ENCODE measurements at regions not wholly inside any gene's neighbourhood (a gene's known extent, or its start where the extent isn't known, plus 50 kb on each side); places are given as distances from the start of the nearest gene placed in this dataset.

DNA sequence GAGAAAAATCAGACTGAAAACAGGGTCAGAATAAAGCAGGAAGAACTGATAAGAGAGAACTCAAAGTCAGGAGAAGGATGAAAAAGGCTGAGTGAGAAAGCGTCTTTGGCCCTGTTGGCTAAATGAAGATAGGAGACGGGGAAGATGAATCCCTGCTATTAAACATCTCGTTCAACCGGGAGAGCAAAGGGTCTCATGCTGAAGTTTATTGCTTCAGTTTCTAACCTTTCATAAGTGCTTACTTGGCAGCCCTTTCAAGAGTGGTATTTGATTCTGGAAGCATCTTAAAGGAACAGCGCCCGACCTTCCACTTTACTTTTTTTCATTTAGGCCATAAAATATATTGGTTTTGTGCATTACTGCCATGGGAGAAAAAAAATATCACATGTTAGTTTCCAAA is 288.3 kb upstream of the RBFOX1 start:
- POLR2A ChIA-PET, result no interaction called here

GRCh38 chr16:7038475-7038874 is 294.2 kb upstream of the RBFOX1 start:
- no peak for DNase-seq (ENCODE audit: low read depth, low spot score)
- no peak overlapping the region for H3K27ac ChIP-seq (ENCODE audit: low read depth, low read length)
- TF ChIP-seq CTCF (IDR thresholded peaks at IDR 0.05; ENCODE audit: low read depth, low read length), result no peak
- CTCF ChIA-PET, result no interaction called here
- POLR2A ChIA-PET, result no interaction called here
- H3K4me3 ChIP-seq (ENCODE audit: low read depth, low read length), result no peak overlapping the region
- no peaks in the 10 kb centered on the region for H3K27me3 ChIP-seq (ENCODE audit: control insufficient read depth, insufficient read depth, low read length)
- peaks cover 29% of the 10 kb centered on the region for H3K9me3 ChIP-seq (ENCODE audit: control insufficient read depth, insufficient read depth, low read length)

More for the DNA sequence above, 288.3 kb upstream of the RBFOX1 start:
- CTCF ChIA-PET, result no interaction called here
- Histone ChIP-seq H3K9me3 (ENCODE audit: control insufficient read depth, insufficient read depth, low read length) (peaks cover 13% of the 10 kb centered on the region), H3K4me3 (ENCODE audit: low read depth, low read length) (no peak overlapping the region), H3K27ac (ENCODE audit: low read depth, low read length) (no peak overlapping the region), H3K27me3 (ENCODE audit: control insufficient read depth, insufficient read depth, low read length) (no peaks in the 10 kb centered on the region)
- TF ChIP-seq CTCF (IDR thresholded peaks at IDR 0.05; ENCODE audit: low read depth, low read length), result no peak
- DNase-seq (ENCODE audit: low read depth, low spot score), result no peak

DNA sequence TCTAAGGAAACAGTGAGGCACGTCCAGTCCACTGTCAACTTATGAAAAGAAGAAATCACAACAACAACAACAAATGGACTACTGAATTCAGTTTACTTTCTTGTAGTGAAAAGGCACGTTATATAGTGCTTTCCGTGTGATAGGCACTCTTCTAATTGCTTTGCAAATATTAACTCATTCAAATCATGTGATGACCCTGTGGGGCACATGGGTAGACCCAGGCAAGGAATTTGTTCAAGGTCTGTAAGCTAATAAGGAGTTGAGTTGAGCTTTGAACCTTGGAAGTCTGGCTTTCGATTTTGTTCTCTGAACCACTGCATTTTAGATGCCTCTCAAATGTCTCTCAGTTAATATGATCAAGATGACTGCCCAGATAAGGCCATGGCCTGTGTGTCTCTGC is 295.1 kb upstream of the RBFOX1 start:
- Histone ChIP-seq H3K9me3 (ENCODE audit: control insufficient read depth, insufficient read depth, low read length) (peaks cover 33% of the 10 kb centered on the region), H3K27ac (ENCODE audit: low read depth, low read length) (no peak overlapping the region), H3K4me3 (ENCODE audit: low read depth, low read length) (no peak overlapping the region), H3K27me3 (ENCODE audit: control insufficient read depth, insufficient read depth, low read length) (no peaks in the 10 kb centered on the region)
- no peak for TF ChIP-seq CTCF (IDR thresholded peaks at IDR 0.05; ENCODE audit: low read depth, low read length)
- CTCF ChIA-PET, result no interaction called here
- POLR2A ChIA-PET, result no interaction called here
- no peak for DNase-seq (ENCODE audit: low read depth, low spot score)

DNA sequence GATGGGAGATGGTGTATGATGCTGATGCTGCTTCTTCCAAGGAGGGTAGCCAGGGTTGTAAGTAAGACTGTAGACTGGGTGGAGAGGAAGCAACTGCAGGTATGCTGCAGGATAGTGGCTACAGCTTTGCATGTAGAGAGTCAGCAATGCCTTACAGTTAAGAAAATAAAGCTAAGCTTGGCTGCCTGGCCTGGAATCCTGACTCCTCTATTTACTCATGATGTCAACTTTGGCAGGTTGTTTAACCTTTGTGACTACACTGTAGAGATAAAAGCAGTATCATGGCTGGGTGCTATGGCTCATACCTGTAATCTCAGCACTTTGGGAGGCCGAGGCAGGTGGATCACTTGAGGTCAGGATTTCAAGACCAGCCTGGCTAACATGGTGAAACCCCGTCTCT is 301.6 kb upstream of the RBFOX1 start:
- H3K27me3 ChIP-seq (ENCODE audit: control insufficient read depth, insufficient read depth, low read length), result no peaks in the 10 kb centered on the region

GRCh38 chr16:7027401-7027800 is 305.2 kb upstream of the RBFOX1 start:
- Histone ChIP-seq H3K9me3 (ENCODE audit: control insufficient read depth, insufficient read depth, low read length) (peaks cover 49% of the 10 kb centered on the region), H3K4me3 (ENCODE audit: low read depth, low read length) (no peak overlapping the region), H3K27ac (ENCODE audit: low read depth, low read length) (no peak overlapping the region), H3K27me3 (ENCODE audit: control insufficient read depth, insufficient read depth, low read length) (no peaks in the 10 kb centered on the region)
- ChIA-PET CTCF (no interaction called here), POLR2A (no interaction called here)
- no peak for DNase-seq (ENCODE audit: low read depth, low spot score)
- TF ChIP-seq CTCF (IDR thresholded peaks at IDR 0.05; ENCODE audit: low read depth, low read length), result no peak

More for the DNA sequence above, 301.6 kb upstream of the RBFOX1 start:
- Histone ChIP-seq H3K27ac (ENCODE audit: low read depth, low read length) (no peak overlapping the region), H3K9me3 (ENCODE audit: control insufficient read depth, insufficient read depth, low read length) (peaks cover 52% of the 10 kb centered on the region), H3K4me3 (ENCODE audit: low read depth, low read length) (no peak overlapping the region)
- no peak for DNase-seq (ENCODE audit: low read depth, low spot score)
- ChIA-PET CTCF (no interaction called here), POLR2A (no interaction called here)
- TF ChIP-seq CTCF (IDR thresholded peaks at IDR 0.05; ENCODE audit: low read depth, low read length), result no peak
